Adrenal gland (tissue), 5 donors: ENCODE measurements at regions not wholly inside any gene's neighbourhood (a gene's known extent, or its start where the extent isn't known, plus 50 kb on each side); places are given as distances from the start of the nearest gene placed in this dataset.

ENCODE experiments used
- POLR2A ChIP-seq, 2 donors: fragments of 450-650 bp; IDR thresholded peaks; one replicate each; pipeline ENCODE4 v1.6.1; 2017; ENCODE audit warnings: antibody characterized with exemption in 2 of 2, mild to moderate bottlenecking in 2 of 2, moderate library complexity in 1 of 2
- TF ChIP-seq, protein P1 (sequence below), 6 experiments: fragments of 450-650 bp in 4 of 6; fragments of 200-600 bp in 2 of 6; sonication (generic) in 1 of 6; IDR thresholded peaks; 1 replicate in 5 of 6; 2 replicates in 1 of 6; pipeline versions ENCODE4 v1.5.1 to v1.8.0; 2016 to 2021; ENCODE audit warnings: antibody characterized with exemption in 6 of 6, mild to moderate bottlenecking in 2 of 6, moderate library complexity in 1 of 6
- donor health status: DM: no; HTN: no; CAD: no.

DNA sequence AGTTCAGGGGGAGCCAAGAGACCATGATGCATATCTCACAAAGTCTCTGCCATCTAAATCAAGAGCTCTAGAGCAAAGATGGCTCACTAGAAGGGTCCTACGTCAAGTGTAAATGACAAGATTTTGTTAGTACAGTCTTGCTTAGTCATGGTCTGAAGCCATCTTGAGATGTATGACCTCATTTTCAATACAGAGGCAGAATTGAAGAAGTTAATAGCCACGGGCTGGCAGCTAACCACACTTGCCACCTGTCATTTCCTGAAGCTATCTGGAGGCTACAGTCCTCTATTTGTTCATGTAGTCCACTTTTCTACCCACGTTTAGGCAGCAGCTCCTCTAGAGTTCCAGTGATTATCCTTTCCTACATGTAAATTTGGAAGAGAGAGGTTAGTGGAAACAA lies 231.7 kb upstream of the CDH12 start:
- TF ChIP-seq, protein P1, sequence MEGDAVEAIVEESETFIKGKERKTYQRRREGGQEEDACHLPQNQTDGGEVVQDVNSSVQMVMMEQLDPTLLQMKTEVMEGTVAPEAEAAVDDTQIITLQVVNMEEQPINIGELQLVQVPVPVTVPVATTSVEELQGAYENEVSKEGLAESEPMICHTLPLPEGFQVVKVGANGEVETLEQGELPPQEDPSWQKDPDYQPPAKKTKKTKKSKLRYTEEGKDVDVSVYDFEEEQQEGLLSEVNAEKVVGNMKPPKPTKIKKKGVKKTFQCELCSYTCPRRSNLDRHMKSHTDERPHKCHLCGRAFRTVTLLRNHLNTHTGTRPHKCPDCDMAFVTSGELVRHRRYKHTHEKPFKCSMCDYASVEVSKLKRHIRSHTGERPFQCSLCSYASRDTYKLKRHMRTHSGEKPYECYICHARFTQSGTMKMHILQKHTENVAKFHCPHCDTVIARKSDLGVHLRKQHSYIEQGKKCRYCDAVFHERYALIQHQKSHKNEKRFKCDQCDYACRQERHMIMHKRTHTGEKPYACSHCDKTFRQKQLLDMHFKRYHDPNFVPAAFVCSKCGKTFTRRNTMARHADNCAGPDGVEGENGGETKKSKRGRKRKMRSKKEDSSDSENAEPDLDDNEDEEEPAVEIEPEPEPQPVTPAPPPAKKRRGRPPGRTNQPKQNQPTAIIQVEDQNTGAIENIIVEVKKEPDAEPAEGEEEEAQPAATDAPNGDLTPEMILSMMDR (IDR thresholded peaks at IDR 0.05): no peak
- no peak for TF ChIP-seq POLR2A (IDR thresholded peaks at IDR 0.05)
